SHP77 treated with DMSO at 0.1 percent for 48 hours (cell line): ENCODE measurements at regions not wholly inside any gene's neighbourhood (a gene's known extent, or its start where the extent isn't known, plus 50 kb on each side); places are given as distances from the start of the nearest gene placed in this dataset.
"Not testable (repeated sequence)": the region's sequence is repeated elsewhere in the genome, so short reads cannot be mapped to it uniquely, and the experiment has no call there.

Source experiments
- DNase-seq: peaks from one replicate; lab custom pipeline; 2025; lab: John Stamatoyannopoulos, UW

GRCh38 chr1:169013821-169014220 lies 92.7 kb upstream of the ATP1B1 start:
- DNase-seq, result no peak

- no peak for DNase-seq
These were observed 91.0 kb upstream of the ATP1B1 start for GRCh38 chr1:169015464-169015863.

GRCh38 chr1:169018751-169019150 lies 87.7 kb upstream of the ATP1B1 start:
- DNase-seq, result no peak

GRCh38 chr1:169019419-169020058 lies 87.0 kb upstream of the ATP1B1 start:
- DNase-seq, result no peak

GRCh38 chr1:169020684-169021083 lies 85.8 kb upstream of the ATP1B1 start:
- DNase-seq, result no peak

- no peak for DNase-seq
These were observed 83.8 kb upstream of the ATP1B1 start for GRCh38 chr1:169022648-169023047.

GRCh38 chr1:169024255-169024654 lies 82.2 kb upstream of the ATP1B1 start:
- DNase-seq, result no peak

GRCh38 chr1:169024800-169025271 lies 81.7 kb upstream of the ATP1B1 start:
- no peak for DNase-seq

GRCh38 chr1:169025412-169025811 lies 81.1 kb upstream of the ATP1B1 start:
- no peak for DNase-seq

GRCh38 chr1:169027607-169028320 lies 78.7 kb upstream of the ATP1B1 start:
- no peak for DNase-seq

GRCh38 chr1:169031566-169032224 lies 74.8 kb upstream of the ATP1B1 start:
- no peak for DNase-seq

- no peak for DNase-seq
These were observed 65.1 kb upstream of the ATP1B1 start for GRCh38 chr1:169041366-169041765.

- no peak for DNase-seq
These were observed 64.1 kb upstream of the ATP1B1 start for GRCh38 chr1:169042377-169042776.

- no peak for DNase-seq
These were observed 62.7 kb upstream of the ATP1B1 start for GRCh38 chr1:169043823-169044222.

- DNase-seq, result no peak
These were observed 62.2 kb upstream of the ATP1B1 start for GRCh38 chr1:169044296-169044695.

- DNase-seq, result no peak
These were observed 61.5 kb upstream of the ATP1B1 start for GRCh38 chr1:169044971-169045370.

- no peak for DNase-seq
These were observed 59.8 kb upstream of the ATP1B1 start for GRCh38 chr1:169046671-169047070.

- DNase-seq, result no peak
These were observed 59.4 kb upstream of the ATP1B1 start for GRCh38 chr1:169047074-169047473.

GRCh38 chr1:169048043-169048442 lies 58.4 kb upstream of the ATP1B1 start:
- no peak for DNase-seq

GRCh38 chr1:169049258-169049938 lies 57.1 kb upstream of the ATP1B1 start:
- no peak for DNase-seq

GRCh38 chr1:169051171-169051570 lies 55.3 kb upstream of the ATP1B1 start:
- DNase-seq, result no peak

- not testable (repeated sequence) for DNase-seq
These were observed 54.3 kb upstream of the ATP1B1 start for GRCh38 chr1:169052171-169052570.

GRCh38 chr1:169052727-169053126 lies 53.8 kb upstream of the ATP1B1 start:
- DNase-seq, result no peak
